Colonic mucosa (tissue), 4 donors: ENCODE measurements at regions not wholly inside any gene's neighbourhood (a gene's known extent, or its start where the extent isn't known, plus 50 kb on each side); places are given as distances from the start of the nearest gene placed in this dataset.
A peak's percentile ranks its signal among the peaks of the same experiment; 100 is the strongest.

ENCODE experiments used
- DNase-seq: peaks from one replicate; pipeline ENCODE4 v3.0.0-alpha.2; 2020
- H3K27ac ChIP-seq: fragments of 200-600 bp; one replicate; pipeline ENCODE4 v1.8.0; 2021
- H3K27me3 ChIP-seq: fragments of 200-600 bp; one replicate; pipeline ENCODE4 v1.8.0; 2021
- H3K36me3 ChIP-seq: fragments of 200-600 bp; one replicate; pipeline ENCODE4 v1.8.0; 2021
- H3K4me1 ChIP-seq: fragments of 200-600 bp; one replicate; pipeline ENCODE4 v1.8.0; 2021; ENCODE audit warnings: mild to moderate bottlenecking
- H3K4me3 ChIP-seq: fragments of 200-600 bp; one replicate; pipeline ENCODE4 v1.8.0; 2021
- H3K9ac ChIP-seq, 2 donors: one replicate each; pipeline ENCODE4 v1.7.0; 2013; ENCODE audit warnings: control low read depth in 2 of 2, low read depth in 2 of 2, low read length in 2 of 2
- H3K9me3 ChIP-seq: fragments of 200-600 bp; one replicate; pipeline ENCODE4 v1.8.0; 2021
- CTCF ChIP-seq: fragments of 200-600 bp; IDR thresholded peaks from one replicate; pipeline ENCODE4 v1.8.0; 2022; ENCODE audit warnings: antibody characterized with exemption, mild to moderate bottlenecking
- intact Hi-C: fragments of 100-400 bp; cut with DNase I; formaldehyde crosslinking; loops from one replicate; pipeline ENCODE4 v1.14.1; 2022
- donor health status: healthy.
- donor health status: DM: no; HTN: no; CAD: no.
- donor health status: DM: no; HTN: no; CAD: no.

- DNase-seq = peak; percentile 42
- Histone ChIP-seq H3K36me3 (no peaks in the 10 kb centered on the region), H3K4me1 (no peaks in the 10 kb centered on the region), H3K4me3 (no peak overlapping the region), H3K9ac (no peak overlapping the region), H3K9me3 (no peaks in the 10 kb centered on the region), H3K27me3 (no peaks in the 10 kb centered on the region), H3K27ac (no peak overlapping the region)
- no peak for TF ChIP-seq CTCF
- intact Hi-C loops = no loop called here
These were observed 349.6 kb downstream of the HAPSTR1 start for GRCh38 chr16:9441012-9441411.

DNA sequence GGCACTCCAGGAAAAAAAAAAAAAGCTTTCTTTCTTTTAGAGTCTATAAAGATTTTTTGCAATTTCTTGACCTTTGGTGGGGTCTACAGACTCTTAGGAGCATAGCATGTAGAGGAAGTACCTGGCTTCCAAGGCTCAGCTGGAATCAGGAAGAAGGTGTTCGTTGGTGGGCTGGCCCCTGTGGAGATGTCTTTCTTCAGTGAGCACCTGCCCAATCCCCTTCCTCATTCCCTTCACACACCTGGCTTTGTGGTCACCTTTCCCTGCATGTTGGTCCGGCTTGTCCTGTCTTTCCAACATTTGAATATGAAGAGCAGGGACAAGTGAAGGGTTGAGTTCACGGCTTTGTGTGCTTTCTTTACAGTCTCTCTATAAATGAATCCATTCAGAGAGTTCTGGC, 352.4 kb downstream of the HAPSTR1 start:
- H3K27ac ChIP-seq = no peak overlapping the region
- DNase-seq = no peak
- intact Hi-C loops = no loop called here
- no peak for TF ChIP-seq CTCF
- H3K9ac ChIP-seq = no peak overlapping the region
- H3K9me3 ChIP-seq = no peaks in the 10 kb centered on the region
- no peaks in the 10 kb centered on the region for H3K4me1 ChIP-seq
- H3K36me3 ChIP-seq = no peaks in the 10 kb centered on the region
- no peak overlapping the region for H3K4me3 ChIP-seq
- H3K27me3 ChIP-seq = no peaks in the 10 kb centered on the region

- H3K36me3 ChIP-seq = no peaks in the 10 kb centered on the region
- no peaks in the 10 kb centered on the region for H3K27me3 ChIP-seq
- H3K4me3 ChIP-seq = no peak overlapping the region
- intact Hi-C loops = no loop called here
- no peak for TF ChIP-seq CTCF
- H3K9ac ChIP-seq = no peak overlapping the region
- H3K4me1 ChIP-seq = no peaks in the 10 kb centered on the region
- no peaks in the 10 kb centered on the region for H3K9me3 ChIP-seq
- no peak overlapping the region for H3K27ac ChIP-seq
- DNase-seq = no peak
These were observed 355.2 kb downstream of the HAPSTR1 start for GRCh38 chr16:9446471-9447194.

- Histone ChIP-seq H3K4me3 (no peak overlapping the region), H3K27me3 (no peaks in the 10 kb centered on the region), H3K27ac (no peak overlapping the region), H3K9ac (no peak overlapping the region), H3K4me1 (no peaks in the 10 kb centered on the region), H3K9me3 (no peaks in the 10 kb centered on the region), H3K36me3 (no peaks in the 10 kb centered on the region)
- no peak for DNase-seq
- intact Hi-C loops = no loop called here
- no peak for TF ChIP-seq CTCF
These were observed 355.7 kb downstream of the HAPSTR1 start for GRCh38 chr16:9447195-9447551.

GRCh38 chr16:9447699-9448098, 356.3 kb downstream of the HAPSTR1 start:
- intact Hi-C loops = no loop called here
- H3K4me3 ChIP-seq = no peak overlapping the region
- no peak for TF ChIP-seq CTCF
- H3K27me3 ChIP-seq = no peaks in the 10 kb centered on the region
- no peaks in the 10 kb centered on the region for H3K9me3 ChIP-seq
- no peak overlapping the region for H3K9ac ChIP-seq
- DNase-seq = no peak
- H3K36me3 ChIP-seq = no peaks in the 10 kb centered on the region
- no peak overlapping the region for H3K27ac ChIP-seq
- H3K4me1 ChIP-seq = no peaks in the 10 kb centered on the region
